GM18909 (cell line): ENCODE measurements at regions not wholly inside any gene's neighbourhood (a gene's known extent, or its start where the extent isn't known, plus 50 kb on each side); places are given as distances from the start of the nearest gene placed in this dataset.
"Not testable (repeated sequence)": the region's sequence is repeated elsewhere in the genome, so short reads cannot be mapped to it uniquely, and the experiment has no call there.

ENCODE experiments used
- ATAC-seq: cut with Tn5 transposase; IDR thresholded peaks from one replicate; pipeline ENCODE4 v1.9.1; 2021; ENCODE audit warnings: mild to moderate bottlenecking; ENCODE audit not compliant: unreplicated experiment, poor library complexity

DNA sequence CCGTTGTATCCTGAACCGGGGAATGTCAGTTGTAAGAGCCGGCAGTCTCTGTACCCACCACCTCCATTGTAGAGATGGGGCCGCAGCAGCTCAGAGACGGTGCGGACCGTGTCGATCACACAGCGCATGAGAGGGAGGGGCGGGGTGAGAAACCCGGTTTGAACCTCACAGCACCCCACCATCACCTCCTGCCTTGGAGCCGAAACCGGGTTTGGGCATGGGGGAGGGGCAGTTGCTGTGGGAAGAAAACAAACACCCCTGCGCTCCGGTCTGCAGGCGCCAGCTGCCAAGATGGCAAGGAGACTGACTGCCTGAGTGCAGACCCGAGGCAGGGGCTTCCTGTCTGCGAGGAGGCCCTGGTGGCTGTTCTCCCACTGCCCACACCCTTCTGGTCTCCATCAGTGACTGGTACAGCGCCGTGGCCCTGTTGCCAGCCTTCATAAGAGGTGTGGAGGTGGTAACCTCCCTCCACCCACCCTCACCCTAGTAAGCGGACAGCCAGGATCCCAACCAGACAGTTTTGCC lies 69.2 kb upstream of the SSBP3 start:
- ATAC-seq: no peak

DNA sequence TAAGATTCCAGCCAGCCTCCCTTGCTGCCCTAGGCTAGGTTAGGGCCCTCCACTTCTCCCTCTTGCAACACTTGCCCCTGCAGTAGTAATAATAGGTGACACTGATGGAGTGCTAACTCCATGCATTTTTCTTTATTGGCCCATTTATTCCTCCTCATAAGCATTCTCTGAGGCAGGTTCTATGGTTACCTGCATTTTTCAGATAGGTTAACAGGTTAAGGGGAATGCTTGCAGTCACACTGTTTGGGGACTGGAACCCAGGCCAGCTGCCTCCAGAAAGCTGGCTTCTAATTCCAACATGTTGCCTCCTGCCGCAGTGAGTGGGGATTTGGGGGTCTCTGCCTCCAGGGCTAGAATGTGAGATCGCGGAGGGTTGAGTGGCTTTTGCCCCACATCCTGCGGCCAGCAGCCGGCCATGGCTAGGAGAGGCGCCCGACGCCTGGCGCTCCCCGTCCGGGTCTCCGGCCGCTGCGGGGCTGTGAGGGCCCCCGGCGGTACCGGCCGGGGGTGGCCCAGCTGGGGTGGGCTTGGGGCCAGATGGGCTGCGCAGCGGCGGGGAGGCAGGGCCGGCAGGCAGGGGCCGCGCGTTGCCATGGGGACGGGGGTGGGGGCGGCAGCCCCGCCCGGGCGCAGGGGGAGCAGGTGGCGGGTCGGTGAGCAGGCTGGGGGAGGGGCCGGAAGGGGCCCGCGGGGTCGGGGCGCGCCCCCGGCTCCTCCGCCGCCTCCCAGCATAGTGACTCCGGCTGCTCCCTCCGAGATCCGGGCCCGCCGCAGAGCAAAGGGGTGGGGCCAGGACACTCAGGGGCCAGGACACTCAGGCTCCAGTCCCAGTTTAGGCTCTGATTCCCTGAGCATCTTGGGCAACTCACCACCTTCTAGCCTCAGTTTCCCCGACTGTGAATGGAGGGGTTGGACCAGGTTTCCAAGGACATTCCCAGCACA lies 68.4 kb upstream of the SSBP3 start:
- ATAC-seq: no peak

DNA sequence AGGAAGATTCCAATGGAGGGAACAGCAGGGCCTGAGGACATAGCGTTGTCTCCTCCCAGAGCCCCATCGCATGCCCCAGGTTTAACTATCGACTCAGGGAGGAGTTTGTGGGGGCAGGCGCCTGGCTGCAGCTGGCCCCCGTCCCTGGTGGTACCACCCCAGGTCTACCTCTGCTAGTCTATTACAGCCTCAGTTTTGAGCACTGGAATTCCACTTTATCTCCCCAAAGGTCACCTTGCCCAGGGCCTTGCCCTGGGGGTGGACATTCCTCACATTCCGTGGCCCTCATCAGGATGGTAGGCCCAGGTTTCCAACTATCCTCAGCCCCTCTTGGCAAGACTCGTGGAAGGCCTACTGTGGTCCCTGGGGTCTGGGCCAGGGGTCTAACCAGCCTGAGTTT lies 65.4 kb upstream of the SSBP3 start:
- no peak for ATAC-seq

DNA sequence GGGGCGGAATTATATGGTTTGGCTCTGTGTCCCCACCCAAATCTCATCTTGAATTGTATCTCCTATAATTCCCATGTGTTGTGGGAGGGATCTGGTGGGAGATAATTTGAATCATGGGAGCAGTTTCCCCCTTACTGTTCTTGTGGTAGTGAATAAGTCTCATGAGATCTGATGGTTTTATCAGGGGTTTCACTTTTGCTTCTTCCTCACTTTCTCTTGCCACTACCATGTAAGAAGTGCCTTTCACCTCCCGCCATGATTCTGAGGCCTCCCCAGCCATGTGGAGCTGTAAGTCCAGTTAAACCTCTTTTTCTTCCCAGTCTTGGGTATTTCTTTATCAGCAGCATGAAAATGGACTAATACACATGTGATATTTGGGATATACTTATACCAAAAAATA lies 63.2 kb upstream of the SSBP3 start:
- ATAC-seq: not testable (repeated sequence)

DNA sequence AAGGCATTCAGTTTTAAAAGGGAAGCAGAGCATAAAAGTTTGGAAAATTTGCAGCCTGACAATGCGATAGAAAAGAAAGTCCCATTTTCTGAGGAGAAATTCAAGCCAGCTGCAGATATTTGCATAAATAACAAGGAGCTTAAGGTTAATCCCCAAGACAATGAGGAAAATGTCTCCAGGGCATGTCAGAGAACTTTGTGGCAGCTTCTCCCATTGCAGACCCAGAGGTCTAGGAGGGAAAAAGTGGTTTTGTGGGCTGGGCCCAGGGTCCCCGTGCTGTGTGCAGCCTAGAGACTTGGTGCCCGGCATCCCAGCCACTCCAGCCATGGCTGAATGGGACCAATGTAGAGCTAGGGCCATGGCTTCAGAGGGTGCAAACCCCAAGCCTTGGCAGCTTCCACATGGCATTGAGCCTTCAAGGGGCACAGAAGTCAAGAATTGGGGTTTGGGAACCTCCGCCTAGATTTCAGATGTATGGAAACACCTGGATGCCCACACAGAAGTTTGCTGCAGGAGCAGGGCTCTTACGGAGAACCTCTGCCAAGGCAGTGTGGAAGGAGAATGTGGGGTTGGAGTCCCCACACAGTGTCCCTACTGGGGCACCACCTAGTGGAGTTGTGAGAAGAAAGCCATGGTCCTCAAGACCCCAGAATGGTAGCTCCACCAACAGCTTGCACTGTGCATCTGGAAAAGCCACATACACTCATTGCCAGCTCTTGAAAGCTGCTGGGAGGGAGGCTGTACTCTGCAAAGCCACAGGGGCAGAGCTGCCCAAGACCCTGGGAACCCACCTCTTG lies 62.3 kb upstream of the SSBP3 start:
- not testable (repeated sequence) for ATAC-seq

DNA sequence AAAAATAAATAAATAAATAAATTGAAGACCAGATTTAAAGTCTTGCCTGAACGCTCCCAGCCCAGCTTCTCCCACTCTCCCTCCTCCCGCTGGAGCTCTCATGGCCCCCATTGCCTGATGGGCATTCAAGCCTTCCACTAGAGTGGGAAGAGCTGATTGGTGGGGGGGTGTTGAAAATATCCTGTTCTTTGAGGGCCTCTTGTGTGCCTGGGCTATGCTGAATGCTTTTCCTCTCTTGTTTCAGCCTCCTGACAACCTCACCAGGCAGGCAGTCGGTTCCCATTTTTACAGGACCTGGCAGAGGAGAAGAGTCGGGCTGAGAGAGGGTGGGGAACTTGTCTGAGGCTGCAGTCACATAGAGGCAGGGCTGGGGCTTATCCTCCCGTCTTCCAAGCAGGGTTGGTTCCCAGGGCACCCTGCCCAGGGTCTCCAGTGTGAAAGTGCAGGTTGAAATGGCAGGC lies 59.2 kb upstream of the SSBP3 start:
- ATAC-seq: no peak

DNA sequence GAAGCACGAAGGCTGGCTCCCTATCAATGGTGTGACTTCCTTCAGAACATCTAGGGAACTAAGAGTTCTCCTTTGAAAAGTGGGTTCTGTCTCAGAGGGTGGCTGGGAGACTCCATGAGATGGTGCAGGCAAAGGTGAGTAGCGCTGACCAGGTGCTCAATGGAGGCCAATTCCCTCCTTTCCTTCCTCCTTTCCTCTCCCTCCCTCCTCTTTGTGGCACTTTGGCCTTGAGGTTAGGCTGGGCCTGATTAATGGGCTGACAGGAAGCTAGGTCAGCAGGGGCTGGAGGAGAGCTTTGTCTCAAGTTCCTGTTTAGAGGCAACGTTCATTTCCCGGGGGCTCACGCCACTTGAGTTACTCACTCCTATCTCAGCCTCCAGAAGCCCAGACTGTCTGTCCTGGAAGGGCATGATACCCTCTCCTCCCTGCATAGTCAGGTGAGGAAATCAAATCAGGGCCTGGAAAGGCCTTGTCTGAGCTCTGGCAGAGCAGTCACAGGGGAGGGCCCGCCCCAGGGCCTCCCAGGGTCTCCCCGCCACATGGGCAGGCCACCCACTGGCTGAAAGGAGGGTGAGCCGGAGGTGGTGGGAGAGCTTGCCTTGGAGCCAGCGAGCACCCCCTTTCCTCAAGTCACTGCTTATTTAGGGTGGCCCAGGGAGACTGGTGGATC lies 58.4 kb upstream of the SSBP3 start:
- ATAC-seq: no peak

DNA sequence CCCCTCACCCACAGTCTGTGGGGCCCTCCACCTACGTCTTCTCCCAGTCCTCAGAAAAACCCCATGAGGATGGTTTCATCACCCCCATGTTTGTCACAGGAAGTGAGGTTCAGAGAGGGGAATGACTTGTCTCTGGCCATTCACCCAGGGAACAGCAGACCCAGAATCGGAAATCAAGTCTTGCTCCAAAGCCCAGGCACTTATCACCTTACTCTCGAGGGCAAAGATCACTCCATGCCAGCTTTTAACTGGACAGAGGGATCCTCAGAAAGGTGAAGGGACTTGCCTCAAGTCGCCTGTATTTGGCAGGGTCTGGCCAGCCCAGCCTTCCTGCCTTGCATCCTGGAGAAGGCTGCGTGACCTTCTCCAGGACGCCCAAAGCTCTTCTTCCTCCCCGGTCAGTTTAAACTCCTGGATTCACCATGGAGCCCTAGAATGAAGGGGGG lies 57.9 kb upstream of the SSBP3 start:
- no peak for ATAC-seq

DNA sequence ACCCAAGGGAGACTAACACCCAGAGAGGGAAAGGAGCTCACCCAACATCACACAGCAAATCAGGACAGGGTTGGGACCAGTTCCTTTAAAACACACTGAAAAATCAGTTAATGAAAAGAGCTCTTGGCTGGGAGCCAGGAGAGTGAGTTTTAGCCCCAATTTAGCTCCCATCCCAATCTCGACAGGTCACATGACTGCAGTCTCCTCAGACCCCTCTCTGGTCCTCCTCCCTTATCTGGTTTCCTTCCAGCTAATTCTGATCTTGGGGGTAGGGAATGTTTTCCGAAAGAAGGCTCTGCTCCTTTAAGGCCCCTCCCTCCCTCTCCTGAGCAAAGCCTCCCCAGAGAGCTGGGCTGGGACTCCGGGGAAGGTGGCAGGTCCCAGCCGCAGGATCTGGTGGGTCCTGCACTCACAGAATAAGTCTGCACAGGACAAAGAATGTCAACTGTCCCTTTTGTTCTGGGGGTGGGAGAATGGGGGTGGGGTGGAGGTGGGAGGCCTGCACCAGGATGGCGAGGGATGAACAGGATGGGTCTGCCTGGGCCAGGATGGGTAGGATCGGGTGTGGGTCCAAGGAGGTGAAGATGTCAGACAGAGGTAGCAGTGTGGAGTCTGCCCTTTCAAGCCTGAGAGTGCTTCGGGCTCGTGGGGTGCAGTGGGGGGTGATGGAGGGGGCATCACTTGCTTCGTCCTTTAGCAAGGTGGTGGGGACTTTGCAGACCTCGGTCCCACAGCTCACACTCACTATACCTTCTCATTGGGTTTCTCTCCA lies 57.3 kb upstream of the SSBP3 start:
- ATAC-seq: no peak

DNA sequence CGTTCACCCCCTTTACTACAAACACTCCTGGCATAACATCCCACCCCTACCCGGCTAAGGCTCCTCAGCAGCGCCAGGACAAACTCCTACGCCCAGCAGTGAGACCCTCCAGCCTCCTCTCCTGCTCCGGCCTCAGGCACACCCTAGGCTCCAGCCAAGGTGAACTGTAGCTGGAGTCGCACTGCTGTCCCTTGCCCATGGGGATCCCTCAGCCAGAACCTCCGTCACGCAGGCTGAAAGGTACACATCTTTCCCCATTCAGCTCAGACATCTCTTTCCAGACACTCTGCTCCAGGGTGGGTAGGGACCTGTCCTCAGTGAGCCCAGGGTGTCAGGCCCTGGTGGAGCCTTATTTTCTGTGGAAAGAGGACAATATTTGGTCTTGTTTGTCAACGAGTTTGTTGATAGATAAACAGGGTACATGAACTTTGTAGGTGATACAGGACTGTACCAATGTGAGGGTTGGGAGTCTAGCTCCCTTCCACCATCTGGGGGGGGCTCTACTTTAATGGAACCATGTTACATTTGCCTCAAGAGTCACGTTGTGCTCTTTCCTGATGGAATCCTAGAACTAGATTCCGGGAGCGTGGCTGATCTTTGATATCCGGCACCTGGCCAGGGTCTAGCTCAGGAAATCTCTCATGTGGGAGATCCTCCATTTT lies 56.5 kb upstream of the SSBP3 start:
- no peak for ATAC-seq

DNA sequence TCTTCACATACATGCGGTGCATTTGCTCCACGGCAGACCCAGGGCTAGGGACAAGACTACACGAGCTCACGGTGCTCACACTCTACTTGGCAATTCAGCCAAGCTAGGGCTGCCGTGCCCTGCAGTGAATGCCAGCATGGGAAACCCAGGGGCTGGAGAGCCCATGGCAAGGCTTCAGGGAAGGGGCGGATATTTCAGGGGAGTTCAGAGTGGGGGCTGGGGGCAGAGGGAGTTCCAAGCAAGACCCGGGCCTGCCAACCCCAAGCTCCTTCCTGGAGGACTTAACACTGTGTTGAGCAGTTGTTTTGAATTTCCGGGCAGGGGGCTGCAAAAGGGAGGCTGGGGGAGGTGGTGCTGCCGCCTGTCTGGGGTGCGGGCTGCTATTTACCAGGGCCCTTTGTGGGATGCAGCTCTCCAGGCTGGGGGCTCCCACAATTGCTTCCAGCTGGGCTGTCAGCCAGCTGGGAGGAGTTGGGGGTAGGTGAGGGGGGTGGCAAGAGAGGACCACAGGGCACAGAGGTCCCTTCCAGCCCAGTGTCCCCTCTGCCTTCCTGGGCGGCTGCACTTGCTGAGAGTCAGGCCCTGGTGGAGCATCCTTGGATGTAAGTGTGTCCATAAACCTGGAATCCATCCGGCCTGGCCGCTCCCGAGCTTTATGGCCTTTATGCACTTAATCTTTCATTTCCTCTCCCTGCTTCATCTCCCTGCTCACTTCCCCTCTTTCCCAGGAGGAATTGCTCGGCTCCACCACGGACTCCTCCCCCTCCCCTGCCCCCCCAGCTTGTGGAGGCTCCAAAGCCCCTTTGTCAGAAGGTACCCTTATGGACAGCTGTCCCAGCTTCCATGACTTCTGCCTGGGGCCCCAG lies 55.8 kb upstream of the SSBP3 start:
- ATAC-seq: no peak

DNA sequence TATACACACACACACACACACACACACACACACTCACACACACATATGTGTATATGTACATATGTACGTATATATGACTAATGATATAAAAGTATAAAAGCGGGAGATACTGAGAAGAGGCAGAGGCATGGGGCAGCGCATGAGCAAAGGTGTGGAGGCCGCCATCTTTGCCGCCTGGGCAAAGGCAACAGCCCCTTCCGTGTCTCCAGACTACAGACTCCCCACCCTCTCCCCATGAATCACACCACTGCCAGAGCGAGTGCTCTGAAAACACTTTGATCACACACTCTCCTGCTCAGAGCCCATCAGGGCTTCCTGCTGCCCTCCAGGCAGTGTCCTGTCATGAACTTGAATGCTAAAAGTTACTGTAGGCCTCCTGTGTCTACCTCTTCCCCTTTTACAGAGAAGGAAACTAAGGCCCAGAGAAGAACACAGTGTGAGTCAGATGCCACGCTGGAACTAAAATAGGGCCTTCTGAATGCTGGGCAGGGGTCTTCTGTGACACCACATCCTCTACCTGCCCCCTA lies 54.7 kb upstream of the SSBP3 start:
- ATAC-seq: no peak

DNA sequence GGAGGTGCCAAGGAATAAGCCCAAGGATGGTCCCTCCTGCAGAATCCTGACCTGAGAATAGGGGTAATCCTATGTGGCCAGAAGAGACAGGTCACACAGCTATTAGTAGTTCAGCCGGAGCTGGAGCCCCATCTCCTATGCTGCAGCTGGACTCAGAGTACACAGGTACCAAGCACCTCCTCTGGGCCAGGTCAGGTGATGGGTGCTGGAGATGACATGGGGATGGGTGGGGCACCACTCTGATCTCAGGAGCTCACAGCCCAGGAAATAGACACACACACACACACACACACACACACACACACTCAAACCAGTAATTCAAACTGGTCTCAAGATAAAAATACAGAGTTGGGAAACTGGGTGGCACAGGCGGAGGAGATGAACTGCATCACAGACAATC lies 54.2 kb upstream of the SSBP3 start:
- ATAC-seq: no peak

DNA sequence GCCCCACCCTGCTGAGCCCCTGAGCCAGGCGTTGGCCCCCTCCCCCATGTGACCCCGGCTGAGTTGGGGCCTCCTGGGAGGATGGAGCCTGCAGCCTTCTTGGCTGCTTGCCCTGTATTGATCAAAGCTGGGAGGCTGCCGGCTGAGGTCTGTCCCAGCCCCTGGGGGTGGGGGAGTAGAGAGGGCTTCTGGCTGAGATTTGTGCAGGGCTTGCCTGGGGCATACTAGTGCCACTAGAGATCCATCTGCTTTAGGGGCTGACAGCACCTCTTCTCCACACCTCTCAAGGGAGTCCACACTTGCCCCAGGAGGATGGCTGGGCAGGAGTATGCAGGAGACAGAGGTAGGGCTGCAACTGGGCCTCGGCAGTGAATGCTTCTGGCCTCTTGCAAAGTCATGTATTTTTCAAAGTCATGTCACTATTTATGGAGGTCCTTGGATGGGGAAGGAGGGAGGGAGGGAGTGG lies 53.6 kb upstream of the SSBP3 start:
- ATAC-seq: no peak

DNA sequence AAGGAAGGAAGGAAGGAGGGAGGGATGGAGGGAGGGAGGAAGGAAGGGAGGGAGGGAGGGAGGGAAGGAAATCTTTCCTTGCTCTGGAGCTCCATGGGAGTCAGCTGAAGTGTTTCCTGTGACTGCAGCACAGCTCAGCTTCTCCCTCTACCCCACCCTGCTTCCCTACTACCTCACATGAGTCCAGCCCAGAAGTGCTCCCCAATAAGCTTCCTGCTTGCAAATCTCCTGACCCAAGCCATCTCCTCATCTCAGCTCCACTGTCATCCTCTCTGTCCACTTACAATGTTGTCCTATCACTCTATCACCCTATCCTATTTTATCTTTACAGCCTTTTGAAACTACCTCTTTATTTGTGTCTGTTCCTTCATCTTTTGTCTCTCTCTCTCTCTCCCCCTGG lies 52.9 kb upstream of the SSBP3 start:
- no peak for ATAC-seq

DNA sequence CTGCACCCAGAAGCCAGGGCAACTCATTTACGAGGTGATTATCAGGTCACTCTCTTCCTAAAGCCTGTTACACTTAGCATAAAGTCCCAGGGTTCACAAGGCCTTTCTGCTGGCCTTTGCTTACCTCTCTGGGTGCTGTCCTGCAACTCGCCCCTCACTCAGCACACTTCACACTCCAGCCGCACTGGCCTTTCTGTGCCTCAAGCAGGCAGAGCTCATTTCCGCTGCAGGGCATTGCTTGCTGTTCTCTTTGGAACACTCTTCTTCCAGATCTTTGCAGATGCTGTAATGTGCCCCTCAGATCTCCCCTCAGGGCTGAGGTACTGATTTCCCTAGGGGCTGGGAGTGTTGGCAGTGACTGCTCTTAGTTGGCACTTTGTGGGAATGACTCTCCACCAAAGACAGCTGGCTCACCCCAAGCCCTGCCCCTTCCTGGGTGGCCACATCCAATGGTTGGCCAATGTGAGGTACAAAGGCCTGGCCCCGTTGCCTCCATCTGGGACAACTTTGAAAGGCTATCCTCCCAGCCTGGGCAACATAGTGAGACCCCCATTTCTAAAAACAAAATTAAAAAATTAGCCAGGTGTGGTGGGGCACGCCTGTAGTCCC lies 50.8 kb upstream of the SSBP3 start:
- no peak for ATAC-seq

DNA sequence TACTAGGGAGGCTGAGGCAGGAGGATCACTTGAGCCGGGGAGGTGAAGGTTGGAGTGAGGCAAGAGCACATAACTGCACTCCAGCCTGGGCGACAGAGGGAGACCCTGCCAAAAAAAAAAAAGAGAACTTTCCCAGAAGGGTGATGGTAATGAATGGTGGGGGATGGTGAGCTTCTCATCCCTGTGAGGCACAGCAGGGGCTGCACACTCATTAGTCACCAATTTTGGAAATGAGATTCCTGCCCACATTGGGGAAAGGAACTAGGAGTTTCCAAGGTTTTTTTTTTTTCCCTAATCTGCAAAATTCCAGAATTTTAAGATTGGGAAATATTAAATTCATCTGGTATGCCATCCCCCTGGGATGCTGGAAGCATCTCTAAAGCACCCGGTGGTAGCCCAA lies 50.2 kb upstream of the SSBP3 start:
- ATAC-seq: no peak
